ENCODE measurements at regions not wholly inside any gene's neighbourhood (a gene's known extent, or its start where the extent isn't known, plus 50 kb on each side); places are given as distances from the start of the nearest gene placed in this dataset.
"Not testable (repeated sequence)": the region's sequence is repeated elsewhere in the genome, so short reads cannot be mapped to it uniquely, and the experiment has no call there.

GRCh38 chr11:87719326-87720073 lies 455.7 kb downstream of the RAB38 start:
- Histone ChIP-seq H3K36me3 (no peaks in the 10 kb centered on the region), H3K9me3 (no peaks in the 10 kb centered on the region), H3K27me3 (no peaks in the 10 kb centered on the region), H3K27ac (no peak overlapping the region), H3K4me1 (no peaks in the 10 kb centered on the region), H3K4me3 (no peak overlapping the region)
- ATAC-seq (no peak), DNase-seq (no peak)
- intact Hi-C loops (cut with DNase I), result no loop called here
- TF ChIP-seq, protein P1, sequence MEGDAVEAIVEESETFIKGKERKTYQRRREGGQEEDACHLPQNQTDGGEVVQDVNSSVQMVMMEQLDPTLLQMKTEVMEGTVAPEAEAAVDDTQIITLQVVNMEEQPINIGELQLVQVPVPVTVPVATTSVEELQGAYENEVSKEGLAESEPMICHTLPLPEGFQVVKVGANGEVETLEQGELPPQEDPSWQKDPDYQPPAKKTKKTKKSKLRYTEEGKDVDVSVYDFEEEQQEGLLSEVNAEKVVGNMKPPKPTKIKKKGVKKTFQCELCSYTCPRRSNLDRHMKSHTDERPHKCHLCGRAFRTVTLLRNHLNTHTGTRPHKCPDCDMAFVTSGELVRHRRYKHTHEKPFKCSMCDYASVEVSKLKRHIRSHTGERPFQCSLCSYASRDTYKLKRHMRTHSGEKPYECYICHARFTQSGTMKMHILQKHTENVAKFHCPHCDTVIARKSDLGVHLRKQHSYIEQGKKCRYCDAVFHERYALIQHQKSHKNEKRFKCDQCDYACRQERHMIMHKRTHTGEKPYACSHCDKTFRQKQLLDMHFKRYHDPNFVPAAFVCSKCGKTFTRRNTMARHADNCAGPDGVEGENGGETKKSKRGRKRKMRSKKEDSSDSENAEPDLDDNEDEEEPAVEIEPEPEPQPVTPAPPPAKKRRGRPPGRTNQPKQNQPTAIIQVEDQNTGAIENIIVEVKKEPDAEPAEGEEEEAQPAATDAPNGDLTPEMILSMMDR (IDR thresholded peaks at IDR 0.05), result no peak

DNA sequence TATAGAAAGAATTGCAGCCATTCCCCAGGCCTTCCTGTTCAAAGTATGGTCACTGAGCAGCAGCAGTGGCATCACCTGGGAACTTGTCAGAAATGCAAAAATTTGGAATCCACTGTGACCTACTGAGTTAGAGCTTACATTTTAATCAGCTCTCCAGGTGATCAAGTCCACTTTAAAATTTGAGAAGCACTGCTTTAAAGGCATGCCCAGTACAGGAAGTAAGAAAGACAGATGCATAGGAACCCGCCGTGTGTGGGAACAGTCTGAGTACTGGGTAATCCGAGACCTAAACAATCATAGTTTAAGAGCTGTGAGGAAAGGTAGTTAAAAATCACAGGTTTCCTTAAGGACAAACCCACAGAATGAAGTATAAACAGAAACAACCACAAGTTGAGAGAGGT lies 462.4 kb downstream of the RAB38 start:
- Histone ChIP-seq H3K27me3 (no peaks in the 10 kb centered on the region), H3K4me1 (no peaks in the 10 kb centered on the region), H3K4me3 (no peak overlapping the region), H3K36me3 (no peaks in the 10 kb centered on the region), H3K27ac (no peak overlapping the region), H3K9me3 (no peaks in the 10 kb centered on the region)
- intact Hi-C loops (cut with DNase I), result no loop called here
- DNase-seq (no peak), ATAC-seq (no peak)
- TF ChIP-seq, protein P1 (IDR thresholded peaks at IDR 0.05), result no peak

- no peak for DNase-seq
- H3K27ac ChIP-seq, result no peak overlapping the region
- intact Hi-C loops (cut with DNase I), result no loop called here
- H3K9me3 ChIP-seq, result no peaks in the 10 kb centered on the region
- no peak overlapping the region for H3K4me3 ChIP-seq
- TF ChIP-seq, protein P1 (IDR thresholded peaks at IDR 0.05), result no peak
- ATAC-seq, result no peak
- no peaks in the 10 kb centered on the region for H3K36me3 ChIP-seq
- H3K27me3 ChIP-seq, result no peaks in the 10 kb centered on the region
- H3K4me1 ChIP-seq, result no peaks in the 10 kb centered on the region
Measured at GRCh38 chr11:87712391-87712790, 462.9 kb downstream of the RAB38 start.

- H3K36me3 ChIP-seq; intact Hi-C loops (cut with DNase I); DNase-seq; ATAC-seq; H3K27me3 ChIP-seq; H3K4me3 ChIP-seq; H3K27ac ChIP-seq; H3K9me3 ChIP-seq; H3K4me1 ChIP-seq: not testable (repeated sequence)
Measured at GRCh38 chr11:87703589-87703988, 471.7 kb downstream of the RAB38 start.

DNA sequence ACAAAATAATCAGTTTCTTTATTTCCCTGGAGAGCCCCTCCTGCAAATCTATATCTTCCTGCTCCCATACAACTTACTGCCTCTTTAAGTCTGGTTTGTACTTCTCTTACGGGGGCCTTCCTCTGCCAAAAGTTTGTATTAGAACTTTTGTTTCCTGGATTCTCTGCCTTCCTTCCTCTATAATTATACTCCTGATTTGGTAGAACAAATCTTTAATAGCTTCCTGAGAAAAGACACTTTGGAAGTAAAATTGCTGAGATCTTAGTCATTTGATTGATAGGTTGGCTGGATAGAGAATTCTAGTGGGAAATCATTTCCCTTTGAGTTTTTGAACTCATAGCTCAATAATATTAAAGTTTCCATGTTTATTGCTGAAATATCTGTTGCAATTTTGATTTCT lies 499.2 kb downstream of the RAB38 start:
- no peak overlapping the region for H3K27ac ChIP-seq
- TF ChIP-seq, protein P1 (IDR thresholded peaks at IDR 0.05), result no peak
- H3K4me1 ChIP-seq, result no peaks in the 10 kb centered on the region
- H3K9me3 ChIP-seq, result no peaks in the 10 kb centered on the region
- DNase-seq, result no peak
- intact Hi-C loops (cut with DNase I), result no loop called here
- no peaks in the 10 kb centered on the region for H3K27me3 ChIP-seq
- no peak for ATAC-seq
- no peak overlapping the region for H3K4me3 ChIP-seq
- no peaks in the 10 kb centered on the region for H3K36me3 ChIP-seq

GRCh38 chr11:87666730-87667129 lies 508.5 kb downstream of the RAB38 start:
- DNase-seq (no peak), ATAC-seq (no peak)
- intact Hi-C loops (cut with DNase I), result no loop called here
- H3K27me3 ChIP-seq, result no peaks in the 10 kb centered on the region
- no peak overlapping the region for H3K4me3 ChIP-seq
- H3K36me3 ChIP-seq, result no peaks in the 10 kb centered on the region
- H3K4me1 ChIP-seq, result no peaks in the 10 kb centered on the region
- H3K9me3 ChIP-seq, result no peaks in the 10 kb centered on the region
- TF ChIP-seq, protein P1 (IDR thresholded peaks at IDR 0.05), result no peak
- H3K27ac ChIP-seq, result no peak overlapping the region

Data from upper lobe of right lung (tissue), 1 donor.